ENCODE measurements at regions not wholly inside any gene's neighbourhood (a gene's known extent, or its start where the extent isn't known, plus 50 kb on each side); places are given as distances from the start of the nearest gene placed in this dataset.
"Not testable (repeated sequence)": the region's sequence is repeated elsewhere in the genome, so short reads cannot be mapped to it uniquely, and the experiment has no call there.

GRCh38 chr3:76532158-76532822 lies 507.6 kb upstream of the ROBO2 start:
- Histone ChIP-seq H3K4me1 (no peaks in the 10 kb centered on the region), H3K27me3 (no peaks in the 10 kb centered on the region), H3K9me3 (no peaks in the 10 kb centered on the region), H3K27ac (no peak overlapping the region), H3K36me3 (no peaks in the 10 kb centered on the region), H3K4me3 (no peak overlapping the region)
- WGBS, 2 donors (ENCODE audit: low coverage in 1 of 2) = 55 to 64% methylated on average over 2 of the region's 2 CpGs
- DNase-seq = no peak
- TF ChIP-seq EP300 (IDR thresholded peaks at IDR 0.05; ENCODE audit: low read depth) (no peak), POLR2AphosphoS5 (IDR thresholded peaks at IDR 0.05) (no peak), POLR2A (IDR thresholded peaks at IDR 0.05) (no peak), CTCF (IDR thresholded peaks at IDR 0.05) (no peak)
- intact Hi-C loops (cut with DNase I; ENCODE audit: low total_unique reads) = no loop called here
- in situ Hi-C loops (cut with MboI; ENCODE audit: low pct_ligation_motif_present in 1 of 4, low pct_unique_long_range_greater_than_20kb in 1 of 4, low sequenced_read_pairs in 3 of 4) = no loop called here

- DNase-seq; H3K4me3 ChIP-seq; H3K9me3 ChIP-seq; intact Hi-C loops (cut with DNase I; ENCODE audit: low total_unique reads); H3K27ac ChIP-seq; in situ Hi-C loops (cut with MboI; ENCODE audit: low pct_ligation_motif_present in 1 of 4, low pct_unique_long_range_greater_than_20kb in 1 of 4, low sequenced_read_pairs in 3 of 4); H3K27me3 ChIP-seq; H3K36me3 ChIP-seq; H3K4me1 ChIP-seq: not testable (repeated sequence)
- 50 to 70% methylated on average over 2 to 4 of the region's 4 CpGs for whole genome bisulfite sequencing, 2 donors (ENCODE audit: low coverage in 1 of 2)
Observed at GRCh38 chr3:76533710-76534109, 506.2 kb upstream of the ROBO2 start.

- H3K9me3 ChIP-seq; H3K27me3 ChIP-seq; in situ Hi-C loops (cut with MboI; ENCODE audit: low pct_ligation_motif_present in 1 of 4, low pct_unique_long_range_greater_than_20kb in 1 of 4, low sequenced_read_pairs in 3 of 4); H3K27ac ChIP-seq; H3K4me1 ChIP-seq; intact Hi-C loops (cut with DNase I; ENCODE audit: low total_unique reads); H3K4me3 ChIP-seq; DNase-seq; H3K36me3 ChIP-seq: not testable (repeated sequence)
- WGBS, 2 donors (ENCODE audit: low coverage in 1 of 2) = 54 to 78% methylated on average over 2 to 3 of the region's 3 CpGs
Observed at GRCh38 chr3:76537857-76538256, 502.0 kb upstream of the ROBO2 start.

GRCh38 chr3:76547674-76548073 lies 492.2 kb upstream of the ROBO2 start:
- no peak overlapping the region for H3K27ac ChIP-seq
- DNase-seq = no peak

More at GRCh38 chr3:76547674-76548073, 492.2 kb upstream of the ROBO2 start:
- Histone ChIP-seq H3K4me3 (no peak overlapping the region), H3K27me3 (no peaks in the 10 kb centered on the region), H3K4me1 (no peaks in the 10 kb centered on the region), H3K36me3 (no peaks in the 10 kb centered on the region), H3K9me3 (no peaks in the 10 kb centered on the region)
- intact Hi-C loops (cut with DNase I; ENCODE audit: low total_unique reads) = no loop called here
- WGBS, 2 donors (ENCODE audit: low coverage in 1 of 2) = 76 to 100% methylated on average over 1 to 2 of the region's 2 CpGs
- TF ChIP-seq POLR2A (IDR thresholded peaks at IDR 0.05) = no peak
- TF ChIP-seq POLR2AphosphoS5 (IDR thresholded peaks at IDR 0.05) = no peak
- TF ChIP-seq CTCF (IDR thresholded peaks at IDR 0.05) = no peak
- TF ChIP-seq EP300 (IDR thresholded peaks at IDR 0.05; ENCODE audit: low read depth) = no peak
- in situ Hi-C loops (cut with MboI; ENCODE audit: low pct_ligation_motif_present in 1 of 4, low pct_unique_long_range_greater_than_20kb in 1 of 4, low sequenced_read_pairs in 3 of 4) = no loop called here

Data from transverse colon (tissue), 4 donors.